ENCODE measurements at regions not wholly inside any gene's neighbourhood (a gene's known extent, or its start where the extent isn't known, plus 50 kb on each side); places are given as distances from the start of the nearest gene placed in this dataset.
"Not testable (repeated sequence)": the region's sequence is repeated elsewhere in the genome, so short reads cannot be mapped to it uniquely, and the experiment has no call there.

DNA sequence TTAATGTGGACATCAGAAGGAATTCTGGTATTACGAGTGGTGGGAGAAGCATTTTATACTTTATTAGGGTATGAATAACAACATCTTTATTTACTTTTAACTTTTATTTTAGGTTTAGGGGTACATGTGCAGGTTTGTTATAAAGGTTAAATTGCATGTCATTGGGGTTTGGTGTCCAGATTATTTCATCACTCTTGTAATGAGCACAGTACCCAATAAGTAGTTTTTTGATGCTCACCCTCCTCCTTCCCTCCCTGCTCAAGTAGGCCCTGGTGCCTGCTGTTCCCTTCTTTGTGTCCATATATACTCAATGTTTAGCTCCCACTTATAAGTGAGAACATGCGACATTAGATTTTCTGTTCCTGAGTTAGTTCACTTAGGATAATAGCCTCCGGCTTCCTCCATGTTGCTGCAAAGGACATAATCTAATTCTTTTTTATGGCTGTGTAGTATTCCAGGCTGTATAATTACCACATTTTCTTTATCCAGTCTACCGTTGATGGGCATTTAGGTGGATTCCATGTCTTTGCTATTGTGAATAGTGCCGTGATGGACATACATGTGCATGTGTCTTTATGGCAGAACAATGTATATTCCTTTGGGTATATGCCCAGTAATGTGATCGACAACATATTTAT is 456.2 kb downstream of the XYLT1 start:
- no peak for ATAC-seq

DNA sequence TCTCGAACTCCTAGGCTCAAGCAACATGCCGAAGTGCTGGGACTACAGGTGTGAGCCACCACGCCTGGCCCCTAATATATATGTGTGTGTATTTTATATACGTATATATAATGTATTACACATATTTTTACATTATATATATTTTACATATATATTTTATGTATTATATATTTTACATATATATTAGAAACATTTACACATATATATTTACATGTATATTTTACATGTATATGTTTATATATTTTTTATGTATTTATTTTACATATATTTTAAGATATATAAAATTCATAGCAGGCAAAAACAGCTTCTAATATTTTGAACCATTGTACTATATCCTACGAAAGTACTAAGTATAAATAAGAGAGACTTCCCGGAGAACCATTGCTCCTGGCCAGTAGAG is 455.1 kb downstream of the XYLT1 start:
- ATAC-seq, result no peak

DNA sequence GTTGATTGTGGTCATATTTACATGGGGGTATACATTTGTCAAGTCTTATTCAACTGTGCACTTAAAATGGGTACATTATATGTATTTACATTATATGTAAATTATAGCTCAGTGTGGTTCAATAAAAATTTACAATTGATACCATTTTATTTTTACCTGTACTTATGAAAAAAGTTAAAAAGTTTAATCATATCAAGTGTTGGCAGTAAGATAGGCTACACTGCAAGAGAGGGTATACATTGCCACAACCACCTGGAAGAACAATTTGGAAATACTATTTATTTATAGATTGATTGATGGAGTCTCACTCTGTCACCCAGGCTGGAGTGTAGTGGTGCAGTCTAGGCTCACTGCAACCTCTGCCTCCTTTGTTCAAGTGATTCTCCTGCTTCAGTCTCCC is 453.3 kb downstream of the XYLT1 start:
- ATAC-seq, result no peak

DNA sequence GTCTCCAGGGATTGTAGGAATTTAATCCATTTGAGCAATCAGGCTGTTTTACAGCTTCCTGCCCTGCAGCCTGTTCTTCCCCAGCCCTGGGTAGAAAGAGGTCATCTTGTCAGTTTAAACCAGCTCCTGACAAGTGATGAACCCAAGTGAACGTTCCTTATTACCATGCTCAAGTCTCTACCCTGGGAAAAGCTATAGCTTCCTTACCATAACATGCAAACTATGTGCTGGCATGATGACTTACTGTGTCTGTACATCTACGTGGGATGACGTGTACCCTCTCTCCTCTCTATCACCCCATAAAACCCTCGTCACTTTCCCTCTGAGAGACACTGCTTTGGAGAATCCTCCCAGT is 452.2 kb downstream of the XYLT1 start:
- ATAC-seq, result no peak

DNA sequence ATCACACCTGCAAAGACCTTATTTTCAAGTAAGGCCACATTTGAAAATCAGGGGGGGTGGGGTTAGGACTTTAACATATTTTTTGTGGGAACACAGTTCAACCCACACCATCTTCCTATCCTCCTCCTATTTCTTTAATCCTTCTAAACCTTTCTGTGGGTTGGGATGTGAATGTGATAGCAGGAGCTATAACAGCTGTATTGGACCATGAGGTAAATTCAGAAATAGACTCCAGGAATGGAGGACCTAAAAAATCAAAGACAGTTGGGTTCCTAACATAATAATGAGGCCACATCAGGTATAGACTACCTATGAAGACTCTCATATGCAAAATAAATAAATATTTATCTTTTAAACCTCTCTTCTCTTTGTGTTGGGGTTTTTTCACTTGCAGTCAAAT is 451.4 kb downstream of the XYLT1 start:
- no peak for ATAC-seq

DNA sequence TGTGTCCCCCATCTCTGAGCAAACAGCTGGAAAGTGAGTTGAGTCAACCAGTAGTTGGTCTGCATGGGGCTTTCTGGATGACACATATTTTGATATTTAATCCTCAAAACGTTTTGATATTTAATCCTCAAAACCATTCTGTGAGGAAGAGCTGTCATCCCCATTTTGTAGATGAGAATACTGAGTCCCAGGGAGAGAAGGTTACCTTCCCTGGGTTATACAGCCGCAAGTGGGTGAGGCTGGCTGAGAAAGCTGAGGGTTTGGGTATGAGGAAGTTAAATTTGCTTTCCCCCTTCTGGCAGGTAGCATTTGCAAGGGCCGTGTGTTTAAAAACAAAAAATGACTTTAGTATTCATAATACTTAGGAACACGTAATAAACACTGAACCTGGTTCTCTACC is 447.2 kb downstream of the XYLT1 start:
- ATAC-seq, result no peak

DNA sequence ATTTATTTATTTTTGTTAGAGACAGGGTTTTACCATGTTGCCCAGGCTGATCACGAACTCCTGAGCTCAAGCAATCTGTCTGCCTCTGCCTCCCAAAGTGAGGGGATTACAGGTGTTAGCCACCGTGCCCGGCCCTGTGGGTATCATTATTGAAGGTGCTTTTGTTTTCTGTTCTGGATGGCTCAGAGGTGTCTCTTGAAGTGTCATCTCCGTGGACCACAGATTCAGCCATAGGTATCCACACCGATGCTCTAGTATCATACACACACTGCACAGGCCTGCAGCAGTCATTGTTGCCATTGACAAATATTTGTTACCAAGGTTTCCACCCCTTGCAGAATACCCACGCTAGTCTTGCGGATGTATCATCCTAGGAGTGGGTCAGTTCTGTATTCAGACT is 446.2 kb downstream of the XYLT1 start:
- no peak for ATAC-seq

DNA sequence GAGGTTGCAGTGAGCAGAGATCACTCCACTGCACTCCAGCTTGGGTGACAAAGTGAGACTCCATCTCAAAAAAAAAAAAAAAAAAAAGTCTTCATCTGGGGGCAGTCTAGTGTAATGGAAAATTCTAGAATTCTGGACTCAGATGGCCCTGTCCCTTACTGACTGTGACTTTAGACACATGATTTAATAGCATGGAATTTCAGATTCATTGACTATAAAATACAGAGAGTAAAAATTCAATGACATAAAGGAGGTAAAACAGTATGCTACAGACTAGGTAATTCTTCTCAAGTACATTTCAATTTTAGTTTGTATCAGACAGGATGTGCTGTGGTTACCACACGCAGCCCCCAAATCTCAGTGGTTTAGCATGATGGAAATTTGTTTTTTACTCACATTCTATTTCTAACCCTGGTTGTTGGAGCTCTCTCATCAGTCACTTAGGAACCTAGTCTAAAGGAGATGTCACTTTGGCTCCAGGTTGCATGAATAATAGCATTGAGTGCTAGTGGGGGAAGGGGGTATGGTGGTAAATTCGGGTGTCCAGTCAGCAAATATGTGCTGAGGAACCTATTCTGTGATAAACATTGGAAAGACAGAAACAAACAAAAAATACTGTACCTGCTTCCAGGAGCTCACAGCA is 444.0 kb downstream of the XYLT1 start:
- ATAC-seq, result peak; percentile 71 to 73

DNA sequence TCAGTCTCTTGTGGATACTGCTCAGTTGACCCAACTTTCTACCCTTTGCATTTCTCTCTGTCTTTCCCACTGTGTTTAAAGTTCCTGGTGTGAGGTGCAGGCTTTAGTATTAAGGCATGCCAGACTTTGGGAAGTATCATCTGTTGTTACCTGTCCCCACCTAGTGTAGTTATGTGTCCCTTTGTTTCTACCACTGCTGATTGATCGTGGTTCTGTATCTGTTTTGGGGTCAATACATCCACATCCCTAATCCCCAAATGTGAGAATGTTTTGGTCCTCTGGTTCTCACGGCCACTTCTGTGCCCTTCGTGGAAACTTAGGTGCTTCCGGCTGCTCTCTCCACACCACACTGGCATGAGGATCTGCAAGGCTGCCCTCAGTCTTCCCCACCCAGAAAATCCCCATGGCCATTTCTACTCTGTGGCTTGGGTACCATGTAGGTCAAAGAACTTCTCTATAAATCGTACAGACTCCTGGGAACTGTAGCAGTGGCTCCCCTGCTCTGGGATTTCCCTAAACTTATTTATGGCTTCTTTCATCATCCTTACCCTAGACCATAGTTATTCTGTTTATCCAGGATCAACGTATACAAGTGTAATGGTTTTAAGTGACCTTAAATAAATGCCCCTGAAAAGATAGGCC is 443.2 kb downstream of the XYLT1 start:
- ATAC-seq, result peak in 1 of 2 donors; percentile 52

DNA sequence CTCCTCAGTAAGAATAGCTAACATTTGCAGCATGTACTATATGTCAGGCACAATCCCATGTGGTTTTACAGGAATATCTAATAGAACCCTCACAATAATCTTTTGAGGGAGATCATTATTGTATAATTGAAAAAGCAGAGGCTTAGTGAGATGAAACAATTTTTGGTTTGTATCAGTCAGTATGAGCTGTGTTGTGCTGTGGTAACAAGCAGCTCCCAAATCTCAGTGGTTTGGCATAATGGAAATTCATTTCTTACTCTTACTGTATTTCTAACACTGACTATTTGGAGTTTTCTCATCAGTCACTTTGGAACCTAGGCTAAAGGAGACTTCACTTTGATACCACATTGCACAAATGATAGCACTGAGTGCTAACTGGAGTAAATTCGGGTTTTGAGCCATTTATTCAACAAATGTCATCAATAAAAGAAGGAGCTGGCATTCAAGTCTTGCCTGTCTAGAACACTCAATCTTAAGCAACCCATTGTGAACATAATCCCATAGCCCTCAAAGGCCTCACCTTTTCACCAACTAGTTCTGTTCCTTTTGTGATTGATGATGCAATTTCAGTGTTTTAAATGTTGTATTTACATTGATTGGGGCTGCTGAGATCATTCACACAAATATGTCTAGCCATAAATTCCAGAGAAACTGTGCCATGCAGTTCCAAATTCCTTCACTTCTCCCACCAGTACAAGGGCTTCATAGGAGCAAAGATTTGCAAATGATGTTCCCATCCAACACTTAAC is 441.0 kb downstream of the XYLT1 start:
- no peak for ATAC-seq

DNA sequence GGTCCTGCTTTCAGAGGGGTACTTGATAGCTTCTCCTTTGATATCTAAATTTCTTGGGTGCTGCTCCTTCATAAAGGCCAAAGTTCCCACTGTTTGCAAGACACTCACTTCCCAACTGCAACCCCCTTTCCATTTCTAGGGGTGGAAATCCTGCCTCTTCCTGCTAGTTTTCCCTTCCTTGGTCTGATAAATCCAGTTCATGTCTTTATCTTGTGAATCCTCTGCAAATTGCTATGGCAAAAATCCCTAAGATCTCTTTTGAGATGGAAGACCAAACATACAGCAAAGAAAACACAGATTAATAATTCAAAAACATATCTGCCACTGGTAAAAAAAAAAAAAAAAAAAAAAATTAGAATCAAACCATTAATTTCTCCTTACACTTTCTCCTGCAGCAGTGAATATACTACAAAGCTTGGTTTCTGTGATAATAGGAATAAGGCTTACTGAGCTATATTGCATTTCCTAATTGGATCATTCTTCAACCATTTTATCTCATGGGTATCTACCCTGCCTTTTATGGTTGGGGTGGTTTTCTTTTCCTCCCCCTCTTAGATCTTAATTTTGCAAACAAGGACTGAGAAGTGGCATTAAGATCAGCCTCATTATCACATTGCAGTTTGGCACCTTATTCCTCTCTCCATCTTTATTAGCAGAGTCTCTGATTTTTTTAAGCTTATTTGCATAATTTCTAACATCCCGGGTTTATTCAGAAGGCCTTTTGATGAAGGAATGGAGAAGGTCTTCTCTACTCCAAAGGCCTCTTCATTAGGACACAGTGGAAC is 439.1 kb downstream of the XYLT1 start:
- ATAC-seq, result no peak

DNA sequence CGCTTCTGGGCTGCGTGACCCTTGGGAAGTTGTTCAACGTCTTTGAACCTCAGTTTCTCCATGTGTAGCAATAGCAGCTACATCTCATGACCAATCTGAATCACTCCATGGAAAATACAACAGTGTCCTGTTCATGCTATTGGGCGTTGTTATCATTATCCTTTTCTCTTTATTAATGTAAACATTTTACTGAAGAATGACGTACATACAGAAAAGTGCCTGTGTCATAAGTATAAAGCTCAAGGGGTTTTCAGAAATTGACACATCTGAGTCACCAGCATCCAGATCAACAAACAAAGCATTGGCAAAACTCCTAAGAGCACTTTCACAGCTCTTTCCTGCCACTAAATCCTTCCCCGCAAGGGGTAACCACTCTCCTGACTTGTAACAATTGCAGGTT is 438.4 kb downstream of the XYLT1 start:
- ATAC-seq, result no peak

DNA sequence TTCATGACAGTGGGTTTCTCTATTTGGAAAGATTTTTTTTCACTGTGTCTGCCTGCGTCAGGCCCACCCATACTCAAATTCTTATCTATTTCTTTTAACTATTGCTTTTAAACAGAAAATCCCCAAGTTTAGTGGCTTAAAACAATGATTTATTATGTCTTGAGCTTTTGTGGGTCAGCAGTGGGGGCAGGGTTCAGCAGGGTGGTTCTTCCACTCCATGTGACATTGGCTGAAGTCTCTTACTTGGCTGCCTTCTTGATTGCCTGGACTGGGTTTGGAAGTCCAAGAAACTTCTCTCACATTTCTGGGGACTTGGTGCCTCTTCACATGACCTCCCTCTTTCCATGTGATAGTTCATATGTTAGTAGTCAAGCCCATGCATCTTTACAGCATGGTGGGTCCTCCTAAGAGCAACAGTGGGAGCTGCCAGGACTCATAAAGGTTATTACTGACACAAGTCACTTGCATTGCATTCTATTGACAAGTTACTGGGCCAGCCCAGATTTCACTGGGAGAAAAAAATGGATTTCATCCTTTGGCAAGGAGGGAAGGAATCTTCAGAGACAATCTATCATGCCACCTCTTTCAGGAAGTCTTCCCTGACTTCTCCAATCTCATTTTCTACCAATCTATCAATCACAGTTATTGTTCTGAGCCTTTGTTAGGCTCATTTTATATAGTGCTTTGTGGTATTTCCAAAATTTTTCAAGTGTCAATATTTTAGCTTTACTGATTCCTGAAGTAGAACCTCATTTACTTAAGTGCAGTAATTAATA is 436.1 kb downstream of the XYLT1 start:
- no peak for ATAC-seq

DNA sequence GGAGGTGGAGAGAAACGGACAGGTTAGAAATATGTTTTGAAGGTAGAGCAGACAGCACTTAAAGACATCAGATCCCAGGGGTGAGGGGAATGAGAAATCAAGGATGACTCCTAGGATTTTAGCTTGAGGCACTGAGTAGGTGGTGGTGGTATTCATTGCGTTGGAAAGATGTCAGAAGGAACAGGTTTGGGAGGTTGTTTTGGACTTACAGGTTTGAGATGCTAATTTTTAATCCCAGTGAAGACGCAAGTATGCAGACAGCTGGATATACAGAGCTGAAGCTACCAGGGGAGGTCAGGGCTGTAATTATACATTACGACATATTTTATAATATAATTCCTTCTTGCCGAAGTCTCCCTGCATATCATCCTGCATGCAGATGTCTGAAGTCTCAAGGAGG is 433.3 kb downstream of the XYLT1 start:
- ATAC-seq, result no peak

DNA sequence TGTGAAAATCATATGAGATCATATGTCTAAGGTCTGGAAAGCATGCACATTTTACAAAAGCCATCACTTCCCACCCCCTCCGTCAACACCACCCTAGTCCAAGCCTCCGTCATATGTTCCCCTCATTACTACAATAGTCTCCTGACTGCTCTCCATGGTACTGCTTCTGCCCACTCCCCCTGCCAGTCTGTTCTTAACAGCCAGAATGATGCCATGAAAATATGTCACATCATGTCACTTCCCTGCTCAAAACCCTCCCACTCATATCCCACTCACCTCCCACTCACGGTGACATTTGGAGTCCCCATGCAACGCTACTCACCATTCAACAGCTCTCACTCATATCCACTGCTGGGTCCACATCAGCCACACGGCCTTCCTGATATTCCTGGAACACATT is 432.3 kb downstream of the XYLT1 start:
- no peak for ATAC-seq

DNA sequence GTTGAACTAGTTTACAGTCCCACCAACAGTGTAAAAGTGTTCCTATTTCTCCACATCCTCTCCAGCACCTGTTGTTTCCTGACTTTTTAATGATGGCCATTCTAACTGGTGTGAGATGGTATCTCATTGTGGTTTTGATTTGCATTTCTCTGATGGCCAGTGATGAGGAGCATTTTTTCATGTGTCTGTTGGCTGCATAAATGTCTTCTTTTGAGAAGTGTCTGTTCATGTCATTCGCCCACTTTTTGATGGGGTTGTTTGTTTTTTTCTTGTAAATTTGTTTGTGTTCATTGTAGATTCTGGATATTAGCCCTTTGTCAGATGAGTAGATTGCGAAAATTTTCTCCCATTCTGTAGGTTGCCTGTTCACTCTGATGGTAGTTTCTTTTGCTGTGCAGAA is 421.7 kb downstream of the XYLT1 start:
- not testable (repeated sequence) for ATAC-seq

DNA sequence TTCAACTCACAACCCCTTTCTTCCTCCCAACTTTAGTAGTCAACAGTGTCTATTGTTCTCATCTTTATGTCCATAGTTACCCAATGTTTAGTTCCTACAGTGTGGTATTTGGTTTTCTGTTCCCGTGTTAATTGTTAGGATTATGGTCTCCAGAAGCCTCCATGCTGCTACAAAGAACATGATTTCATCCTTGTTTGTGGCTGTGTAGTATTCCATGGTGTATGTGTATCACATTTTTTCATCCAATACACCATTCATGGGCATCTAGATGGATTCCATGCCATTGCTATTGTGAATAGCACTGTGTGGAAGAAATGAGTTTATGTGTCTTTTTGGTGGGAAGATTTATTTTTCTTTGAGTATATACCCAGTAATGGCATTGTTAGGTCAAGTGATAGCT is 420.3 kb downstream of the XYLT1 start:
- ATAC-seq, result no peak

All from activated CD4-positive, CD25-positive, alpha-beta regulatory T cell treated with anti-CD3 and anti-CD28 coated beads, Interleukin-2, amount 50 U/mL, for 24 hours (primary cell).